Inflammatory macrophage treated with lipopolysaccharide for 4 hours (primary cell): ENCODE measurements at regions not wholly inside any gene's neighbourhood (a gene's known extent, or its start where the extent isn't known, plus 50 kb on each side); places are given as distances from the start of the nearest gene placed in this dataset.
"Not testable (repeated sequence)": the region's sequence is repeated elsewhere in the genome, so short reads cannot be mapped to it uniquely, and the experiment has no call there.

Source experiments
- DNase-seq: peaks from one replicate; pipeline ENCODE4 v3.0.0-alpha.2; 2020

- DNase-seq, result no peak
Observed at GRCh38 chr4:54586320-54586955, 71.3 kb upstream of the KIT start.

GRCh38 chr4:54587107-54587891 is 70.5 kb upstream of the KIT start:
- no peak for DNase-seq

- no peak for DNase-seq
Observed at GRCh38 chr4:54588404-54588803, 69.4 kb upstream of the KIT start.

- DNase-seq, result no peak
Observed at GRCh38 chr4:54589586-54589985, 68.2 kb upstream of the KIT start.

- DNase-seq, result no peak
Observed at GRCh38 chr4:54593795-54594322, 63.9 kb upstream of the KIT start.

GRCh38 chr4:54596201-54596600 is 61.6 kb upstream of the KIT start:
- no peak for DNase-seq

- DNase-seq, result not testable (repeated sequence)
Observed at GRCh38 chr4:54597678-54598077, 60.1 kb upstream of the KIT start.

GRCh38 chr4:54602175-54602574 is 55.6 kb upstream of the KIT start:
- not testable (repeated sequence) for DNase-seq

GRCh38 chr4:54607067-54607466 is 50.7 kb upstream of the KIT start:
- no peak for DNase-seq

GRCh38 chr4:54607521-54607920 is 50.2 kb upstream of the KIT start:
- no peak for DNase-seq
